Esophagus muscularis mucosa (tissue), 4 donors: ENCODE measurements at regions not wholly inside any gene's neighbourhood (a gene's known extent, or its start where the extent isn't known, plus 50 kb on each side); places are given as distances from the start of the nearest gene placed in this dataset.
"Not testable (repeated sequence)": the region's sequence is repeated elsewhere in the genome, so short reads cannot be mapped to it uniquely, and the experiment has no call there.

ENCODE experiments used
- DNase-seq: peaks from one replicate; pipeline ENCODE4 v3.0.0-alpha.2; 2017; ENCODE audit errors: extremely low spot score
- H3K27ac ChIP-seq, 4 donors: fragments of 200-600 bp; sonication (generic); replicated peaks in 1 of 4; 1 replicate in 3 of 4; 2 replicates in 1 of 4; pipeline ENCODE4 v1.5.1; 2016 to 2019; ENCODE audit warnings: mild to moderate bottlenecking in 1 of 4
- H3K27me3 ChIP-seq, 4 donors: fragments of 200-600 bp; sonication (generic); one replicate each; pipeline versions ENCODE4 v1.5.1 to v1.6.0; 2016 to 2019
- H3K36me3 ChIP-seq, 4 donors: fragments of 200-600 bp; sonication (generic); one replicate each; pipeline ENCODE4 v1.5.1; 2016 to 2019
- H3K4me1 ChIP-seq, 4 donors: fragments of 200-600 bp; sonication (generic); one replicate each; pipeline ENCODE4 v1.5.1; 2016 to 2019
- H3K4me3 ChIP-seq, 4 donors: fragments of 200-600 bp; sonication (generic); 1 replicate in 2 of 4; 2 replicates in 2 of 4; pipeline ENCODE4 v1.5.1; 2016 to 2019; ENCODE audit warnings: mild to moderate bottlenecking in 4 of 4, moderate library complexity in 1 of 4
- H3K9me3 ChIP-seq, 4 donors: fragments of 200-600 bp; sonication (generic); 1 replicate in 3 of 4; 2 replicates in 1 of 4; pipeline ENCODE4 v1.5.1; 2016 to 2019
- EP300 ChIP-seq: sonication (generic); formaldehyde crosslinking; IDR thresholded peaks from one replicate; pipeline ENCODE4 v1.6.1; 2017; ENCODE audit warnings: antibody characterized with exemption
- POLR2A ChIP-seq: fragments of 450-650 bp; IDR thresholded peaks from one replicate; pipeline ENCODE4 v1.6.1; 2017; ENCODE audit warnings: antibody characterized with exemption, moderate library complexity, mild to moderate bottlenecking, low read depth
- POLR2AphosphoS5 ChIP-seq, 2 donors: sonication (generic); formaldehyde crosslinking; IDR thresholded peaks; one replicate each; pipeline ENCODE4 v1.6.1; 2017; ENCODE audit warnings: antibody characterized with exemption in 2 of 2
- WGBS: methylation state at CpG from one replicate; pipeline ENCODE4 v1.1.5; 2018; 5-methylcytosine and 5-hydroxymethylcytosine counted together
- intact Hi-C: fragments of 100-400 bp; cut with DNase I; formaldehyde crosslinking; loops from one replicate; pipeline ENCODE4 v1.15.1; 2023
- TF ChIP-seq, protein P1 (sequence below), 3 experiments: fragments of 200-600 bp in 2 of 3; fragments of 450-650 bp in 1 of 3; sonication (generic) in 2 of 3; IDR thresholded peaks; one replicate each; pipeline ENCODE4 v1.5.1; 2017 to 2019; ENCODE audit warnings: antibody characterized with exemption in 3 of 3, mild to moderate bottlenecking in 2 of 3, moderate library complexity in 1 of 3

DNA sequence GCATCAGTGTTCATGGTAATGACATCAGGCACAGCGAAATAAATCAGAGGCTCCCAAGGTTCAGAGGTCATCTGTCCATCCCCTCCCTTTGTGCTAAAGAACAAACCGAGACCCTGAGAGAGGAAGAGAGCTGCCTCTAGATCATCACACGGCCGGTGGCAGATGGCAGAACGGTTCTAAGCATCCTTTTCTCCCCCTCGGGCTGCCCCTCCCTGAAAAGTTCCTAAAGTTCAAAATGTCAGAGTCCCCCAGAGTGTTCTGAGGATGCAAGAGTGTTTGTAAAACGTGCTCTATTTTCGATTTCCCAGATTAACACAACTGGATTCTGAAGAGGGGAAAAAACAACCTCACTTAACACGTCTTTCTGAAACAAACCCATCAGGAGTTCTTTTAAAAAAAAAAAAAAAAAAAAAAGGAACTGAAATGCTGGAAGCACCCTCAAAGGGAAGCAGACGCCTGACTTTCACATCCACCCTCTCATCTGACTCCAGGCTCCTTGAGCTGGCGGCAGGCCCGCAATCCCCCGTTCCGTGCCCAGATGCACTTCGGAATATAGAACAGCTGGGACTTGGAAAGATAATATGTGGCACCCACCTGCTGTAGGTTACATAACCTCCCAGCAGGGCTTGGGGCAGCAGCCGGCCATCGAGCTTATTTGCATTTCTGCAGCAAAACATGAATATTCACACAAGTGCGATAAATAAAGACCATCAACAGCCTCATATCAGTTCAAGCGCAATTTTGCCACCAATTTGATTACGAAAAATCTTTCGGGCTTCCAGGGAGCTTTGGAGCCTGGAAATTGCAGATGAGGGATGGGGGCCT, 115.5 kb upstream of the SMURF2 start:
- intact Hi-C loops, result no loop called here
- 24% methylated on average over 21 of the region's 21 CpGs for WGBS
- DNase-seq, result no peak
- Histone ChIP-seq H3K9me3 (no peaks in the 10 kb centered on the region), H3K27me3 (peaks cover 0 to 55% (median 32%) of the 10 kb centered on the region in 4 donors), H3K4me1 (peaks cover 52 to 80% (median 70%) of the 10 kb centered on the region in 4 donors), H3K27ac (peak overlapping the region; percentile 20 to 58 (median 44)), H3K4me3 (peak overlapping the region; percentile 41 to 55 (median 46)), H3K36me3 (peaks cover 0 to 9% (median 2%) of the 10 kb centered on the region in 4 donors)
- no peak for TF ChIP-seq POLR2A
- TF ChIP-seq EP300, result no peak

DNA sequence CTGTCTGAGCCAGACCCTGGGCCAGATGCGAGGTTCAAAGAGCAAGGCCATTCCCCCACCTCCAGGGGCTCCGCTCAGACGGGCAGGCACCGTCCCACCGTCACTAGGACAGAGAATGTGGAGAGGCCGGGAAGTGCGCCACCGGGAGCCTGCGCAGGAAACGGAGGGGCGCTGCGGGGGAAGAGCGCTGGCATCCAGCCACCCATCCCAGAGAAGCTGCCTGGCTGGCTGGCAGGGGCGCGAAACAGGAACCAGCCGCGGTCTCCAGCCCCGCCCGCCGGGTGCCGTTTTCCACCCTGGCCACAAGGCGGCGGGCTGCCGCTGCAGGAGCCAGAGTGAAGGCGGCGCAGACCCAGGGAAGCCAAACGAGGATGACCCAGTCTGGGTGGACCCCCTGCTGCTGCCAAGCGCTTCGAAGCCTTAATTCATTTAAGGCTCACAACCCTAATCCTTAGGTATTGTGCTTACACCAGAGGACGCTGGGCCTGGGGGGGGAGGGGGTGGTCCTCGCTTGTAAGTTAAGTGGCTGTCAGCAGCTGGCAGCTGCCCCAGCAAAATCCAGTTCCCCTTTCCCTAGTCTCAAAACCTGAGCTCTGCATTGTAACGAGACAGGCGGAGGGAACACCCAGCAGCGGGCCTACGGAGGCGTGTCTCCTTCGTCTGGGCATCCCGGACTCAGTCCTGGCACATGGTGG, 114.8 kb upstream of the SMURF2 start:
- H3K4me3 ChIP-seq, result peak overlapping the region; percentile 41 to 55 (median 42)
- TF ChIP-seq, protein P1, sequence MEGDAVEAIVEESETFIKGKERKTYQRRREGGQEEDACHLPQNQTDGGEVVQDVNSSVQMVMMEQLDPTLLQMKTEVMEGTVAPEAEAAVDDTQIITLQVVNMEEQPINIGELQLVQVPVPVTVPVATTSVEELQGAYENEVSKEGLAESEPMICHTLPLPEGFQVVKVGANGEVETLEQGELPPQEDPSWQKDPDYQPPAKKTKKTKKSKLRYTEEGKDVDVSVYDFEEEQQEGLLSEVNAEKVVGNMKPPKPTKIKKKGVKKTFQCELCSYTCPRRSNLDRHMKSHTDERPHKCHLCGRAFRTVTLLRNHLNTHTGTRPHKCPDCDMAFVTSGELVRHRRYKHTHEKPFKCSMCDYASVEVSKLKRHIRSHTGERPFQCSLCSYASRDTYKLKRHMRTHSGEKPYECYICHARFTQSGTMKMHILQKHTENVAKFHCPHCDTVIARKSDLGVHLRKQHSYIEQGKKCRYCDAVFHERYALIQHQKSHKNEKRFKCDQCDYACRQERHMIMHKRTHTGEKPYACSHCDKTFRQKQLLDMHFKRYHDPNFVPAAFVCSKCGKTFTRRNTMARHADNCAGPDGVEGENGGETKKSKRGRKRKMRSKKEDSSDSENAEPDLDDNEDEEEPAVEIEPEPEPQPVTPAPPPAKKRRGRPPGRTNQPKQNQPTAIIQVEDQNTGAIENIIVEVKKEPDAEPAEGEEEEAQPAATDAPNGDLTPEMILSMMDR (IDR thresholded peaks at IDR 0.05), result peak in 2 of 3 experiments; percentile 87 to 93
- TF ChIP-seq POLR2AphosphoS5 (IDR thresholded peaks at IDR 0.05), result peak; percentile 32 to 53
- peak; percentile 95 for DNase-seq
- H3K9me3 ChIP-seq, H3K36me3 ChIP-seq, intact Hi-C loops: not testable (repeated sequence)
- peak overlapping the region; percentile 20 to 58 (median 44) for H3K27ac ChIP-seq
- WGBS, result 5% methylated on average over 25 of the region's 38 CpGs
- peaks cover 50 to 74% (median 66%) of the 10 kb centered on the region in 4 donors for H3K4me1 ChIP-seq
- H3K27me3 ChIP-seq, result peaks cover 0 to 47% (median 29%) of the 10 kb centered on the region in 4 donors

DNA sequence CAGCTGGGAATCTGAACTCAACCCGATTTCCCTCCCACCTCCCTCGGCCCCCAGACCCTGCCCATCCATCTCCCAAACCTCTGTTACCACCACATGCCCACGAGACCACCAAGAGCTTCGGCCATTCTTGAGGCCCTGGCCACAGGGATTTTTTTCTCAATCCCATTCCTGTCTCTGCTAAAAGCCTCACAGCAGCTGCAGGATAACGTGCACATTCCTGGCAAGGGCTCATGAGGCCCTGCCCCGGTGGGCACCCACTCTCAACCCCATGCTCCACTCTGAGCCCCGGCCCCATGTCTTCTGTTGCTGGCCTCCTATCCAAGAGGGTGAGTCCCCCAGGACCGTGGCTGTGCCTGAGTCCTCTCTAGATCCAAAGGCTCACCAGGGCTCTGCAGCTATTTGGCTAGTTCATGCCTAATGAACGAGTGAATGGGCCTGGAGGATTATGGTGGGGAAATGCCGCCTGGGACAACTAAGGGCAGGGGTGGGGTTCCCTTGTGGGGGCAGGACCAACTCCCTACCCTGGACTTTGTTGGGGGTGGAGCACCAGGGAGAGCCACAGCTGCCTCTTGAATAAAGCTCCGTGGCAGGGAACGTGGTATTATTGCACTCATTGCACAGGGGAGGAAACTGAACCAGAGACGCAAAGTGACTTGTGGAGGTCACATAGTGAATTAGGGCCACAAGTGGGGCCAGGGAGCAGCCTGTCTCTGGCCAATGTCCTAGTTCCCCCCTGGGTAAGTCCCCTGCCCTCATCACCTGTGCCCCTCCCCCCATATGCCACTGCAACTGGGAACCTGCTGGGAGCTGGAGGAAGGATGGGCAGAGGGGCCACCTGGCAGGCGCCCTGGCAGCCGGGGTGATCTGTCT, 113.8 kb upstream of the SMURF2 start:
- no peak for TF ChIP-seq POLR2A
- TF ChIP-seq POLR2AphosphoS5 (IDR thresholded peaks at IDR 0.05), result no peak
- TF ChIP-seq, protein P1 (IDR thresholded peaks at IDR 0.05), result no peak
- no peak for TF ChIP-seq EP300
- peaks cover 0 to 38% (median 21%) of the 10 kb centered on the region in 4 donors for H3K27me3 ChIP-seq
- intact Hi-C loops, result no loop called here
- WGBS, result 78% methylated on average over 15 of the region's 15 CpGs
- H3K4me3 ChIP-seq, result no peak overlapping the region
- H3K36me3 ChIP-seq, result peaks cover 0 to 11% (median 0%) of the 10 kb centered on the region in 4 donors
- no peaks in the 10 kb centered on the region for H3K9me3 ChIP-seq
- H3K27ac ChIP-seq, result peak overlapping the region in 2 of 4 donors; percentile 47 to 58
- DNase-seq, result no peak
- peaks cover 41 to 64% (median 57%) of the 10 kb centered on the region in 4 donors for H3K4me1 ChIP-seq

DNA sequence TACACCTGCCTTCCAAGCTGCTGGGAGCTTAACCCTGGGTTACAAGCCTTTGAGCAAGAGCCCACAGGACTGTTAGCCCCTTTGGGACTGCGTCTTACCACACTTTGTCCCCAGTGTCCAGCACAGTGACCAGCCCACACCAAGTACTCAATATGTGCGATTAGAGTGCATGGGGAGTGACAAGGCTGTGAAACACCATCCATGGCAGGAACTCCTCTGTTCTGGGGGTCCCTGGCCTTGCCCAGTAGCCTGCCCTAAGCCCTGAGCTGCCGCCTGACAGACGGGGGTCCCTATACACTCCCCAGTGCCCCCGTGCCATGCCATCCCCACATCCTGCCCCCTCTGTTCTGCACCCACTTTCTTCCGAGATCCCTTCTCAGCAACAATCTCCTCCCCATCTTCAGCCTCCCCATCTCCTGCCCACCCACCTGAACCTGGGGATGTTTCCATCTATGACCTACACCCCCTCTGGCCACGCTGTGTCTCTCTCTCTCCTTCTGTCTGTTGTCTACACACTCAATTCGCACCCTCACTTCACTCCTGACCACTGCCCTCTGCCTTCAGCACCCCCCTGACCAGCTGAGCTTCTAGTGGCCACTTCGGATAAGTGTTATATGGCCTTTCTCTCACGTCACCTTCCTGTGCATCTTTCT, 112.9 kb upstream of the SMURF2 start:
- Histone ChIP-seq H3K4me3 (no peak overlapping the region), H3K9me3 (no peaks in the 10 kb centered on the region), H3K36me3 (peaks cover 0 to 19% (median 0%) of the 10 kb centered on the region in 4 donors), H3K4me1 (peaks cover 32 to 55% (median 48%) of the 10 kb centered on the region in 4 donors), H3K27me3 (peaks cover 0 to 28% (median 12%) of the 10 kb centered on the region in 4 donors), H3K27ac (no peak overlapping the region)
- intact Hi-C loops, result no loop called here
- TF ChIP-seq POLR2AphosphoS5 (IDR thresholded peaks at IDR 0.05) (no peak), EP300 (no peak), POLR2A (no peak)
- TF ChIP-seq, protein P1 (IDR thresholded peaks at IDR 0.05), result no peak
- 83% methylated on average over 9 of the region's 10 CpGs for WGBS
- no peak for DNase-seq
